ENCODE measurements at regions not wholly inside any gene's neighbourhood (a gene's known extent, or its start where the extent isn't known, plus 50 kb on each side); places are given as distances from the start of the nearest gene placed in this dataset.

DNA sequence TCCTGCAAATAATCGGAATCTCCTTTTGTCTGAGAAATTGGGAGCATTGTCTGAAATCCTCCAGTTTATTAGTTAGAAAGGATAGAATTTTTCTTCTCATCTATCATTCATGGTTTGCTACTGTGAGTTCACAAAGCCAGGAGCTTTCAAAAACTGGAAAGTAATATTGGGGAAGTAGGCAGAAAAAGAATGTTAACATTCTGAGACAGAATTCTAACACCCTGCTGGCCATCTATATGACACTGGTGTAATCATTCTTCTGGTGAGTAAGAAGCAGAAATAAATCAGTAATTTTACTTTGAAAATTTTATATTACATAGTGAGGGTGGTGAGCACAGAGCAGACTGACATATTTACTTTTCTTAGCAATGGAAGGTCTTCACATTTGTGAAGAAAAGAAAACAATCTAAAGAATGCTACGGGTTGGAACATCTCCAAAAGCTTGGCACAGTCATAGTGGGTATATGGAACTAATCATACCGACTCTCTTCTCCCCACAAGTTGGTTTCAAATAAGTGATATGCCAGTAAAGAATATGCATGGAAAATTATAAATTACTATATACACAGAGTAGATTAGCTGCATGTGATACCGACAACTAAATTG lies 344.9 kb downstream of the LPIN1 start:
- H2AFZ ChIP-seq (ENCODE audit: low read depth, low read length) = no peak overlapping the region
- ATAC-seq (ENCODE audit: insufficient read depth, low read depth) (no peak), DNase-seq (no peak)
- H3K9ac ChIP-seq (ENCODE audit: low read depth, low read length) = no peak overlapping the region
- H3K79me2 ChIP-seq (ENCODE audit: insufficient read depth, low read length) = no peaks in the 10 kb centered on the region
- no peak for TF ChIP-seq EZH2 (IDR thresholded peaks at IDR 0.05; ENCODE audit: borderline replicate concordance, low read depth, low read length, severe bottlenecking)
- H3K27ac ChIP-seq (ENCODE audit: low read length) = no peak overlapping the region
- H3K4me2 ChIP-seq (ENCODE audit: insufficient read depth, low read length) = no peak overlapping the region
- no peaks in the 10 kb centered on the region for H3K27me3 ChIP-seq (ENCODE audit: insufficient read depth, low read length, poor library complexity)
- no peaks in the 10 kb centered on the region for H3K36me3 ChIP-seq (ENCODE audit: insufficient read depth, low read length)
- no peaks in the 10 kb centered on the region for H3K9me3 ChIP-seq (ENCODE audit: insufficient read depth, low read length, severe bottlenecking)
- no peaks in the 10 kb centered on the region for H3K4me1 ChIP-seq (ENCODE audit: insufficient read depth, low read length)
- no peak overlapping the region for H3K4me3 ChIP-seq (ENCODE audit: low read depth in 1 of 2, low read length in 2 of 2)
- no peaks in the 10 kb centered on the region for H4K20me1 ChIP-seq (ENCODE audit: insufficient read depth, low read length)

DNA sequence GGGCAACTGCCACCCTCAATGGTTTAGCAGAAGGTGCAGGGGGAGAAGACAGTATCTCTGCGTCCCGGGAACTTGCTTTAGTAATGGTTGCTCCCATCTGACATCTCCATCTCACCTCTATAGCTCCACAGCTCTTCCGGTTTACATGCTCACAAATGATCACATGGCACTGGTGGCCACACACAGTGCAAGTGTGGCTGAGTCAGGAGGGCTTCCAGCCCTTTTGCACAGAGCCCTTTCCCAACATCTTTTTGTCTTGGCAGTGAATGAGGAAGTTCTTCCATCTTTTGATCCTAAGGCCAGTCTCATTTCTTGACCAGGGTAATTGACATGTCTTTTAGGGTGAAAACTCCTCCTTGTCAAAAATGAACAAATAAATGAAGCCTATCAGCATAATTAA lies 347.7 kb downstream of the LPIN1 start:
- Histone ChIP-seq H3K9me3 (ENCODE audit: insufficient read depth, low read length, severe bottlenecking) (no peaks in the 10 kb centered on the region), H3K4me2 (ENCODE audit: insufficient read depth, low read length) (no peak overlapping the region), H3K79me2 (ENCODE audit: insufficient read depth, low read length) (no peaks in the 10 kb centered on the region), H3K4me1 (ENCODE audit: insufficient read depth, low read length) (no peaks in the 10 kb centered on the region), H3K4me3 (ENCODE audit: low read depth in 1 of 2, low read length in 2 of 2) (no peak overlapping the region), H3K27me3 (ENCODE audit: insufficient read depth, low read length, poor library complexity) (no peaks in the 10 kb centered on the region), H3K9ac (ENCODE audit: low read depth, low read length) (no peak overlapping the region), H3K36me3 (ENCODE audit: insufficient read depth, low read length) (no peaks in the 10 kb centered on the region), H2AFZ (ENCODE audit: low read depth, low read length) (no peak overlapping the region), H3K27ac (ENCODE audit: low read length) (no peak overlapping the region), H4K20me1 (ENCODE audit: insufficient read depth, low read length) (no peaks in the 10 kb centered on the region)
- DNase-seq (no peak), ATAC-seq (ENCODE audit: insufficient read depth, low read depth) (no peak)
- TF ChIP-seq, protein P1, sequence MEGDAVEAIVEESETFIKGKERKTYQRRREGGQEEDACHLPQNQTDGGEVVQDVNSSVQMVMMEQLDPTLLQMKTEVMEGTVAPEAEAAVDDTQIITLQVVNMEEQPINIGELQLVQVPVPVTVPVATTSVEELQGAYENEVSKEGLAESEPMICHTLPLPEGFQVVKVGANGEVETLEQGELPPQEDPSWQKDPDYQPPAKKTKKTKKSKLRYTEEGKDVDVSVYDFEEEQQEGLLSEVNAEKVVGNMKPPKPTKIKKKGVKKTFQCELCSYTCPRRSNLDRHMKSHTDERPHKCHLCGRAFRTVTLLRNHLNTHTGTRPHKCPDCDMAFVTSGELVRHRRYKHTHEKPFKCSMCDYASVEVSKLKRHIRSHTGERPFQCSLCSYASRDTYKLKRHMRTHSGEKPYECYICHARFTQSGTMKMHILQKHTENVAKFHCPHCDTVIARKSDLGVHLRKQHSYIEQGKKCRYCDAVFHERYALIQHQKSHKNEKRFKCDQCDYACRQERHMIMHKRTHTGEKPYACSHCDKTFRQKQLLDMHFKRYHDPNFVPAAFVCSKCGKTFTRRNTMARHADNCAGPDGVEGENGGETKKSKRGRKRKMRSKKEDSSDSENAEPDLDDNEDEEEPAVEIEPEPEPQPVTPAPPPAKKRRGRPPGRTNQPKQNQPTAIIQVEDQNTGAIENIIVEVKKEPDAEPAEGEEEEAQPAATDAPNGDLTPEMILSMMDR (IDR thresholded peaks at IDR 0.05; ENCODE audit: borderline replicate concordance, extremely low read depth, low read length, poor library complexity, severe bottlenecking) = no peak
- no peak for TF ChIP-seq EZH2 (IDR thresholded peaks at IDR 0.05; ENCODE audit: borderline replicate concordance, low read depth, low read length, severe bottlenecking)

DNA sequence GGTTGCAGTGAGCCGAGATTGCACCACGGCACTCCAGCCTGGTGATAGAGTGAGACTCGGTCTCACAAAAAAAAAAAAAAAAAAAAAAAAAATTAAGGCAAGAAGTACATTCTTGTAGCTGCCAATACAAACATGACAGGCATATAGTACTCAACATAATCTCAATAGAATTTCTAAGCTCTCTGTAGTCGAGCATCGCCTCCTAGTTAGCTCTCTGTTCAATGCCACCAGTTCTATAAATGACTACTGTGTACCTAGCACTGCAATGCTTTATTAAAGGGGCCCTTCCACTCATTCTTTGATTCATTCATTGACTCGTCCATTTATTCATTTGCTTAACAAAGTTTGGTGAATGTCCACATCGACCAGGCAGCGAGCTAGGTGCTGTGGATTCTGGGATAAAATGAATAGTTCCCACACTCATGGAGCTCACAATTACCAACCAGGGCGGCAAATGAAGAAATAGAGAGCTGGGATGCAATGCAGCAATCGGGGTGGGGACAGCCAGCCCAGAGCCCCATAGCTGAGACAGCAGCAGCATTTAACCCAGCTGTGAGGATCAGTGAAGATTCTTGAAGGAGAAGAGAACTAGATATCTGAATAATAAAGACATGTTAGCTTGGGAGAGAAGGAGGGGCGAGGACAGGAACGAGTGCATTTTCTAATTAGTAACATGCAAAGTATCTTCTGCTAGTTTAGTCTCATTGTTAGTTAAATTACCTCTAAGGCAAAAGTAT lies 349.8 kb downstream of the LPIN1 start:
- no peak overlapping the region for H3K27ac ChIP-seq (ENCODE audit: low read length)
- H4K20me1 ChIP-seq (ENCODE audit: insufficient read depth, low read length) = no peaks in the 10 kb centered on the region
- H3K9ac ChIP-seq (ENCODE audit: low read depth, low read length) = no peak overlapping the region
- DNase-seq (no peak), ATAC-seq (ENCODE audit: insufficient read depth, low read depth) (no peak)
- H3K4me1 ChIP-seq (ENCODE audit: insufficient read depth, low read length) = no peaks in the 10 kb centered on the region
- H3K4me2 ChIP-seq (ENCODE audit: insufficient read depth, low read length) = no peak overlapping the region
- no peaks in the 10 kb centered on the region for H3K79me2 ChIP-seq (ENCODE audit: insufficient read depth, low read length)
- no peak overlapping the region for H2AFZ ChIP-seq (ENCODE audit: low read depth, low read length)
- H3K36me3 ChIP-seq (ENCODE audit: insufficient read depth, low read length) = no peaks in the 10 kb centered on the region
- no peaks in the 10 kb centered on the region for H3K27me3 ChIP-seq (ENCODE audit: insufficient read depth, low read length, poor library complexity)
- no peak overlapping the region for H3K4me3 ChIP-seq (ENCODE audit: low read depth in 1 of 2, low read length in 2 of 2)
- no peaks in the 10 kb centered on the region for H3K9me3 ChIP-seq (ENCODE audit: insufficient read depth, low read length, severe bottlenecking)
- TF ChIP-seq EZH2 (IDR thresholded peaks at IDR 0.05; ENCODE audit: borderline replicate concordance, low read depth, low read length, severe bottlenecking) = no peak
- TF ChIP-seq, protein P1 (IDR thresholded peaks at IDR 0.05; ENCODE audit: borderline replicate concordance, extremely low read depth, low read length, poor library complexity, severe bottlenecking) = no peak

DNA sequence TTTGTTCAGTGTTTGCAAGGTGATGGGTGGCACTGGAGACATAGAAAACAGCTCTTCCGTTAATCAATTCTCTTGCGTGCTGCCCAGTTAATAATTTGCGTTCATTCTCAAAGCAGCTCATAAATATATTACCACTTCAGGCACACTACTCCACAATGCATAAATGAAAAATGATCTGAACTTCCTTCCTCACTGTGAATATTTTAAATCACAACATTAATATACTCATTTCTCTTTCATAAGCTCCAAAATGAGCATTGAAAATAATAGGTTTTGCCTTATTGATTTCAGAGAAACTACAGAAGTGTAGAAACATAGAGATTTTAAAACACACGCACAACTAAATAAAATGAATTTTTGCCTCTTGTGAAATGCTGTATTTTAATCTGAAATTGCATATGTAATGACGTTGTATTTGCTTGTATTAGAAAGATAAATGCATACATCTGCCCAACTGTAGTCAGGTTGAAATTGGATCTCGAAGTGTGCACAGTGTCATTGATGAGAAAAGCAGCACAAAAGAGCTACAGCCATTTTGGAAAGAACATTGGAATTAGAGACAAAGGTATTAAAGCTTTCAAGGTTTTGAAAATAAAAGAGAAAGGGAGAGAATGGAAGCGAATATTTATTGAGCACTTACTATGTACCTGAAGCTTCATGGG lies 350.5 kb downstream of the LPIN1 start:
- no peak for TF ChIP-seq EZH2 (IDR thresholded peaks at IDR 0.05; ENCODE audit: borderline replicate concordance, low read depth, low read length, severe bottlenecking)
- TF ChIP-seq, protein P1 (IDR thresholded peaks at IDR 0.05; ENCODE audit: borderline replicate concordance, extremely low read depth, low read length, poor library complexity, severe bottlenecking) = no peak
- Histone ChIP-seq H4K20me1 (ENCODE audit: insufficient read depth, low read length) (no peaks in the 10 kb centered on the region), H3K27me3 (ENCODE audit: insufficient read depth, low read length, poor library complexity) (no peaks in the 10 kb centered on the region), H3K79me2 (ENCODE audit: insufficient read depth, low read length) (no peaks in the 10 kb centered on the region), H3K9me3 (ENCODE audit: insufficient read depth, low read length, severe bottlenecking) (no peaks in the 10 kb centered on the region), H3K36me3 (ENCODE audit: insufficient read depth, low read length) (no peaks in the 10 kb centered on the region), H3K4me2 (ENCODE audit: insufficient read depth, low read length) (no peak overlapping the region), H3K9ac (ENCODE audit: low read depth, low read length) (no peak overlapping the region), H3K4me3 (ENCODE audit: low read depth in 1 of 2, low read length in 2 of 2) (no peak overlapping the region), H3K27ac (ENCODE audit: low read length) (no peak overlapping the region), H3K4me1 (ENCODE audit: insufficient read depth, low read length) (no peaks in the 10 kb centered on the region), H2AFZ (ENCODE audit: low read depth, low read length) (no peak overlapping the region)
- ATAC-seq (ENCODE audit: insufficient read depth, low read depth) (no peak), DNase-seq (no peak)
